GM20431 (cell line): ENCODE measurements at regions not wholly inside any gene's neighbourhood (a gene's known extent, or its start where the extent isn't known, plus 50 kb on each side); places are given as distances from the start of the nearest gene placed in this dataset.
"Not testable (repeated sequence)": the region's sequence is repeated elsewhere in the genome, so short reads cannot be mapped to it uniquely, and the experiment has no call there.

ENCODE experiments used
- in situ Hi-C: fragments of 300-500 bp; cut with MseI, MboI; formaldehyde crosslinking; loops from one replicate; pipeline ENCODE4 v1.15.0; 2020; ENCODE audit warnings: low sequenced_read_pairs; ENCODE audit not compliant: unreplicated experiment

DNA sequence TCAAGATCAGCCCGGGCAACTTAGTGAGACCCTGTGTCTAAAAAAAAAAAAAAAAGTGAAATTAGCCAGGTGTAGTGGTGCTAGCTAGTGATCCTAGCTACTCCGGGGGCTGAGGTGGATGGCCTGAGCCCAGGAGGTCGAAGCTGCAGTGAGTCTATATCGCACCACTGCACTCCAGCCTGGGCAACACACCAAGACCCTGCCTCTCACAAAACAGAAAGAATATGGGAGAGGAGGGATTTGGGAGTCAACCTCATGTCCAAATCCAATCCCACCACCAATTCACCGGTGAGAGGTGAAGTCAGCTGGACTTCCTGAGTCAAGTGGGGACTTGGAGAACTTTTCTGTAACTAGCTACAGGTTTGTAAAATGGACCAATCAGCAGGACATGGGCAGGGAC is 80.5 kb upstream of the MFGE8 start:
- in situ Hi-C loops: no loop called here

- in situ Hi-C loops: no loop called here
Observed at GRCh38 chr15:88994286-88994685, 81.1 kb upstream of the MFGE8 start.

DNA sequence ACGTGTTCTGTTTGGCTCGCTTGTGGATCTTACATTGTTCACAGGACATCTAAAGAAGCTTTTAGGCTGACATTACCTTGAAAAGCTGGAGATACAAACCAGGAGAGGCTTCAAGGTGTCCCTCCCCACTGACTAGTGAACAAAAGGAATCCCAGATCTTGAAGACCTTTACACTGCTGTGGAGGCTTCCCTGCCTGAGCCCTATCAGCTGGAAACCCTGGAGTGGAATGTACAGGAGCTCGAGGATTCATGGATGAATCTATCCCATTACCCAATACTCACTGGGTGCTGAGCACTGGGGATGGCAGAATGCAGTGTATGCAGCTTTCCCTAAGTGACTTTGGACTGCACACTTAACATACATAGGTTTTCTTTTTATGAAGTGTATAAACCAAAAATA is 82.3 kb upstream of the MFGE8 start:
- in situ Hi-C loops: no loop called here

GRCh38 chr15:88997531-88997930 is 84.4 kb upstream of the MFGE8 start:
- in situ Hi-C loops: no loop called here

GRCh38 chr15:88998980-88999713 is 86.0 kb upstream of the MFGE8 start:
- in situ Hi-C loops: no loop called here

- in situ Hi-C loops: not testable (repeated sequence)
Observed at GRCh38 chr15:89001708-89002275, 86.5 kb upstream of the ABHD2 start.

DNA sequence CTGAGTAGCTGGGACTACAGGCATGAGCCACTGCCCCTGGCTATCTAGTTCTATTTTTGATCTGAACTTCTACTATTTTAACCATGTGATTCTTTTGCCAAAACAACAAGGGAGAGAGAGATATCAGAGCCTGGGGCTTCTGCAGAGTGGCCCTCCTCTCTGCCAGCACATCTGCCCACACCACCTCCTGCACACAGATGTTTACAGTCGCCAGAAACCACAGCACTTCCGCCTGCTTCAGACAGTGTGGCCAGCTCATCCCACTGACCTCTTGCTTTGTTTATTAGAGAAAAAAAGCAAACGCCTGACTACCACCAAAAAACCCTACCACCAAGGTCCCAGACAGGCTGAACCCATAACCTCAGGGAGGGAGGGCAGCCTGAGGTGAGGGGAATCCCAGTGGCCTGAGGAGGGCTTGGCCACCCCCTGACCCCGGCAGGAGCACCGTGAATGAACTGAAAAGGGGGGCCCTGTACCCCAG is 85.9 kb upstream of the ABHD2 start:
- in situ Hi-C loops: no loop called here

GRCh38 chr15:89002830-89003229 is 85.4 kb upstream of the ABHD2 start:
- in situ Hi-C loops: no loop called here

GRCh38 chr15:89003865-89004725 is 84.2 kb upstream of the ABHD2 start:
- in situ Hi-C loops: no loop called here

GRCh38 chr15:89004726-89005030 is 83.6 kb upstream of the ABHD2 start:
- in situ Hi-C loops: no loop called here

DNA sequence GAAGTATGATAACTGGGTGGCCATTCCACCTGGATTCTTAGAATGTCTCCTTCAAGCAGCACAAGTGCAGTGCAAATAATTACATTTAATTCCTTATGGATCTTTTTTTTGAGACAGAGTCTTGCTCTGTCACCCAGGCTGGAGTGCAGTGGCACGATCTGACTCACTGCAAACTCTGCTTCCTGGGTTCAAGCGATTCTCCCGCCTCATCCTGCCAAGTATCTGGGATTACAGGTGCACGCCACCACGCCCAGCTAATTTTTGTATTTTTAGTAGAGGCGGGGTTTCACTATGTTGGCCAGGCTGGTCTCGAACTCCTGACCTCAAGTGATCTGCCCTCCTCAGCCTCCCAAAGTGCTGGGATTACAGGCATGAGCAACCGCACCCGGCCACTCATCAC is 80.7 kb upstream of the ABHD2 start:
- in situ Hi-C loops: not testable (repeated sequence)

GRCh38 chr15:89007989-89008388 is 80.3 kb upstream of the ABHD2 start:
- in situ Hi-C loops: no loop called here

- in situ Hi-C loops: no loop called here
Observed at GRCh38 chr15:89009080-89009479, 79.2 kb upstream of the ABHD2 start.

- in situ Hi-C loops: loop anchor here (10.0 kb wide), 1 partner anchor 111 kb away; no protein-coding TSS in a partner anchor
Observed at GRCh38 chr15:89015412-89016097, 72.7 kb upstream of the ABHD2 start.

GRCh38 chr15:89016549-89017041 is 71.7 kb upstream of the ABHD2 start:
- in situ Hi-C loops: loop anchor here (10.0 kb wide), 1 partner anchor 112 kb away; no protein-coding TSS in a partner anchor

GRCh38 chr15:89017370-89018066 is 70.7 kb upstream of the ABHD2 start:
- in situ Hi-C loops: loop anchor here (10.0 kb wide), 1 partner anchor 113 kb away; no protein-coding TSS in a partner anchor

GRCh38 chr15:89018207-89018606 is 70.0 kb upstream of the ABHD2 start:
- in situ Hi-C loops: loop anchor here (10.0 kb wide), 1 partner anchor 113 kb away; no protein-coding TSS in a partner anchor

DNA sequence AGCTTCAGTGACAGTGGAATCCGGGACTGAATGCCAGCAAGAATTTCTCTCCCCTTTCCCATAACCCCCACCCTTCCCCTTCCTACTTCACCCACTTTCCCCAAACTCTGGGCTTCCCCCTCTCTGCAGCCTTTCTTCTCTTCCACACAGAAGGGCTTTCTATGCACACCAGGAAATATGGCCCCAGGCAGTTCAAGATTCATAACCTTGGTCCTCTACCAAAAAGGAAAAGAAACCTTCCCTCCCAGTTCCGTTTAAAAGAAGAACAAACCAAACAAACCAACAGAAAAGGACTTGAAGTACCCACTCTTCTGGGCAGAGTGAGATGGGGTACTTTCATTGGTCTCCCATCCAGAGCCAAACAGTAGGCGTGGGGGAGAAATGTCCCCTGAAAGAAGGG is 68.8 kb upstream of the ABHD2 start:
- in situ Hi-C loops: loop anchor here (10.0 kb wide), 1 partner anchor 115 kb away; no protein-coding TSS in a partner anchor

- in situ Hi-C loops: no loop called here
Observed at GRCh38 chr15:89021224-89021623, 67.0 kb upstream of the ABHD2 start.
